ENCODE measurements at regions not wholly inside any gene's neighbourhood (a gene's known extent, or its start where the extent isn't known, plus 50 kb on each side); places are given as distances from the start of the nearest gene placed in this dataset.

DNA sequence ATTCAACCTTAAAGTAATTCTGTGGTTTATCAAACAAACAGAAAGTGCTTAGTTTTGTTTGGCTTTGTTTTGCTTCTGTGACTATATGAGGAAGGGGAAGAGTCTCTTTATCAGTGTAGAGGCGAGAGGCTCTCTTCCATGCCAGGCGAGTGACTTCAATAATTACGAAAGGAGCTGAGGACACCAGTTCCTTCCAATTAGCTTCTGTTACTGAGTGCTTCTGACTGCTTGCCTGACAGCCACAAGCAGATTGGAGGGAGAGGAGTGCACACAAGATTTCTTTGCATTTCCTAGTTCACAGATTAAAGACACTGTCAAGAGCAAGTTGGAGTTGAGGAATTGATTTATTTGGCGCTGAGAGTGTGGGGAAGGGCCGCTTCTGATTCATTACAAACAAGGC is 1484.5 kb upstream of the TENM4 start:
- TF ChIP-seq CTCF (IDR thresholded peaks at IDR 0.05), result no peak
- no peak for TF ChIP-seq POLR2AphosphoS5 (IDR thresholded peaks at IDR 0.05)
- no peak for TF ChIP-seq POLR2A (IDR thresholded peaks at IDR 0.05)

Data from sigmoid colon (tissue), 4 donors.